ENCODE measurements at regions not wholly inside any gene's neighbourhood (a gene's known extent, or its start where the extent isn't known, plus 50 kb on each side); places are given as distances from the start of the nearest gene placed in this dataset.

- no peak overlapping the region for H3K9ac ChIP-seq (ENCODE audit: low read depth in 1 of 2, low read length in 2 of 2)
- H3K27me3 ChIP-seq (ENCODE audit: control insufficient read depth in 4 of 4, insufficient read depth in 4 of 4, low read length in 3 of 4): no peaks in the 10 kb centered on the region
- no peak overlapping the region for H3K27ac ChIP-seq (ENCODE audit: low read depth in 1 of 2, low read length in 2 of 2)
- 77% methylated on average over 3 of the region's 3 CpGs for WGBS
- H3K4me1 ChIP-seq (ENCODE audit: control insufficient read depth in 4 of 4, insufficient read depth in 4 of 4, low read length in 3 of 4): no peaks in the 10 kb centered on the region
- H3K4me3 ChIP-seq (ENCODE audit: low read depth in 1 of 3, low read length in 3 of 3): no peak overlapping the region
- DNase-seq (ENCODE audit: low spot score): no peak
- no peaks in the 10 kb centered on the region for H3K9me3 ChIP-seq (ENCODE audit: control insufficient read depth in 4 of 4, low read length in 3 of 4)
- no peaks in the 10 kb centered on the region for H3K36me3 ChIP-seq (ENCODE audit: control insufficient read depth in 4 of 4, insufficient read depth in 3 of 4, low read depth in 1 of 4, low read length in 3 of 4)
- TF ChIP-seq ZBTB33 (IDR thresholded peaks at IDR 0.05) (no peak), RXRA (IDR thresholded peaks at IDR 0.05) (no peak), ATF3 (IDR thresholded peaks at IDR 0.05) (no peak), RAD21 (IDR thresholded peaks at IDR 0.05) (no peak), EGR1 (IDR thresholded peaks at IDR 0.05; ENCODE audit: low read depth in 2 of 2) (no peak), SP1 (IDR thresholded peaks at IDR 0.05) (no peak), FOXA2 (IDR thresholded peaks at IDR 0.05) (no peak), MAX (IDR thresholded peaks at IDR 0.05) (no peak), REST (IDR thresholded peaks at IDR 0.05) (no peak), YY1 (IDR thresholded peaks at IDR 0.05) (no peak), TAF1 (conservative IDR thresholded peaks at IDR 0.05) (no peak), CTCF (IDR thresholded peaks at IDR 0.05; ENCODE audit: low read depth, low read length, missing input control) (no peak), HNF4G (IDR thresholded peaks at IDR 0.05) (no peak)
Measured at GRCh38 chr11:111119751-111120150, 125.8 kb upstream of the POU2AF2 start.

- Histone ChIP-seq H3K4me3 (ENCODE audit: low read depth in 1 of 3, low read length in 3 of 3) (no peak overlapping the region), H3K27ac (ENCODE audit: low read depth in 1 of 2, low read length in 2 of 2) (no peak overlapping the region), H3K4me1 (ENCODE audit: control insufficient read depth in 4 of 4, insufficient read depth in 4 of 4, low read length in 3 of 4) (no peaks in the 10 kb centered on the region), H3K9me3 (ENCODE audit: control insufficient read depth in 4 of 4, low read length in 3 of 4) (no peaks in the 10 kb centered on the region), H3K27me3 (ENCODE audit: control insufficient read depth in 4 of 4, insufficient read depth in 4 of 4, low read length in 3 of 4) (no peaks in the 10 kb centered on the region), H3K36me3 (ENCODE audit: control insufficient read depth in 4 of 4, insufficient read depth in 3 of 4, low read depth in 1 of 4, low read length in 3 of 4) (no peaks in the 10 kb centered on the region), H3K9ac (ENCODE audit: low read depth in 1 of 2, low read length in 2 of 2) (no peak overlapping the region)
- no peak for TF ChIP-seq NR2F2 (IDR thresholded peaks at IDR 0.05)
- TF ChIP-seq SP1 (IDR thresholded peaks at IDR 0.05): no peak
- TF ChIP-seq JUND (IDR thresholded peaks at IDR 0.05): no peak
- no peak for TF ChIP-seq EGR1 (IDR thresholded peaks at IDR 0.05; ENCODE audit: low read depth in 2 of 2)
- TF ChIP-seq REST (IDR thresholded peaks at IDR 0.05): no peak
- 38% methylated on average over 1 of the region's 1 CpG for WGBS
- no peak for DNase-seq (ENCODE audit: low spot score)
Measured at GRCh38 chr11:111115890-111116289, 129.6 kb upstream of the POU2AF2 start.
